ENCODE measurements at regions not wholly inside any gene's neighbourhood (a gene's known extent, or its start where the extent isn't known, plus 50 kb on each side); places are given as distances from the start of the nearest gene placed in this dataset.
"Not testable (repeated sequence)": the region's sequence is repeated elsewhere in the genome, so short reads cannot be mapped to it uniquely, and the experiment has no call there.

GRCh38 chr18:75844146-75844545 lies 416.6 kb upstream of the SMIM21 start:
- H3K4me3 ChIP-seq, result no peak overlapping the region
- H3K27me3 ChIP-seq, result no peaks in the 10 kb centered on the region
- no peaks in the 10 kb centered on the region for H3K9me3 ChIP-seq (replicated peaks)
- DNase-seq, result no peak
- H3K4me1 ChIP-seq, result no peaks in the 10 kb centered on the region
- H3K27ac ChIP-seq, result no peak overlapping the region
- H3K36me3 ChIP-seq, result no peaks in the 10 kb centered on the region

DNA sequence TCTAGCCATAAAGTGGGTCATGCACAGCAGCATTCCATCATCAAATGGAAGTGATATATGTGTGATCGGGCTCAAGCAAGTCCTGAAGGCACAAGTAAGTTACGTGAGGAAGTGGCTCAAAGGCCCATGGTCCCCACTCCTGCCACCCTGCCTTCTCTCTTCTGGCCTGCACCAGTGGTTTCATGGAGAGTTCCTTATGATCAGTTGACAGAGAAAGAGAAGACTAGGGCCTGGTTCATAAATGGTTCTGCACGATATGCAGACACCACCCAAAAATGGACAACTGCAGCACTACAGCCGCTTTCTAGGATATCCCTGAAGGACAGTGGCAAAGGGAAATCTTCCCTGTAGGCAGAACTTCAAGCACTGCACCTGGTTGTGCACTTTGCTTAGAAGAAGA lies 412.6 kb upstream of the SMIM21 start:
- Histone ChIP-seq H3K27ac (no peak overlapping the region), H3K36me3 (no peaks in the 10 kb centered on the region), H3K4me3 (no peak overlapping the region), H3K4me1 (no peaks in the 10 kb centered on the region), H3K9me3 (replicated peaks) (no peaks in the 10 kb centered on the region), H3K27me3 (no peaks in the 10 kb centered on the region)
- no peak for DNase-seq

- H3K27ac ChIP-seq; H3K4me1 ChIP-seq; H3K36me3 ChIP-seq; H3K4me3 ChIP-seq; H3K9me3 ChIP-seq (replicated peaks); DNase-seq; H3K27me3 ChIP-seq: not testable (repeated sequence)
Measured at GRCh38 chr18:75839686-75840085, 412.2 kb upstream of the SMIM21 start.

- Histone ChIP-seq H3K4me1 (no peaks in the 10 kb centered on the region), H3K27ac (no peak overlapping the region), H3K36me3 (no peaks in the 10 kb centered on the region), H3K27me3 (no peaks in the 10 kb centered on the region), H3K9me3 (replicated peaks) (no peaks in the 10 kb centered on the region), H3K4me3 (no peak overlapping the region)
- DNase-seq, result no peak
Measured at GRCh38 chr18:75839041-75839440, 411.5 kb upstream of the SMIM21 start.

- H3K27ac ChIP-seq, result no peak overlapping the region
- H3K4me1 ChIP-seq, result no peaks in the 10 kb centered on the region
Measured at GRCh38 chr18:75837316-75837715, 409.8 kb upstream of the SMIM21 start.

DNA sequence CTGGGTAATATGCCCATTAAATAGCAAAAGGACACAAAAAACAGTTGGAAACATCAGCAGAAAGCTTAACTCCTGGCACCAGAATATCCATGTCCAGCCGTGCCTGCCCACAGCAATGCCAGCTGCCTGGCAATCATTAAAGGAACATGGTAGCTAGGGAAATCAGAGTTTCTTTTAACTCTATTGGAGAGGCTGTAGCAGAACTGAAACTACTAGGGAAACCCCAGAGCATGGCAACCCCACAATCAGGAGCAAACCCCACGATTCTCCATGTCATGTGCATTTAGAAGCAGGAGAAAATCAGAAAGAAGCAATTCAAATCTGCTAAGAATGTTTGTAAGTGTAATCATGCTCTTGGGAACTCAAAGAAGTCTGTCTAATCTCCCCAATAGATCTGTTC lies 409.0 kb upstream of the SMIM21 start:
- Histone ChIP-seq H3K4me3 (no peak overlapping the region), H3K27ac (no peak overlapping the region), H3K4me1 (no peaks in the 10 kb centered on the region), H3K9me3 (replicated peaks) (no peaks in the 10 kb centered on the region), H3K36me3 (no peaks in the 10 kb centered on the region), H3K27me3 (no peaks in the 10 kb centered on the region)
- no peak for DNase-seq

More at GRCh38 chr18:75837316-75837715, 409.8 kb upstream of the SMIM21 start:
- no peaks in the 10 kb centered on the region for H3K9me3 ChIP-seq (replicated peaks)
- no peak for DNase-seq
- no peaks in the 10 kb centered on the region for H3K36me3 ChIP-seq
- no peaks in the 10 kb centered on the region for H3K27me3 ChIP-seq
- H3K4me3 ChIP-seq, result no peak overlapping the region

DNA sequence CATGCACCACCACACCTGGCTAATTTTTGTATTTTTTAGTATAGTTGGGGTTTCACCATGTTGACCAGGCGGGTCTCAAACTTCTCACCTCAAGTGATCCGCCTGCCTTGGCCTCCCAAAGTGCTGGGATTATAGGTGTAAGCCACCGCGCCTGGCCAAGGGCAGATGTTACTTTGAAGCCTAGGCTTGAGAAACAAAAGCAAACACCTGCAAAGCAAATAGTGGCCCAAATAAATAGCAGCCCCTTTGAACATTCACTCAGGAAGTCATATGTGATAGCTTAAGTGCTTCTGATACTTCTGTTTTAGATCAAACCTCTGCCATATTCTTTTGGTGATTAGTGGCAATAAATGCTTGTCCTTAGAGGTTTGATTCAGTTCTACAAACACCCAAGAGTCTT lies 404.5 kb upstream of the SMIM21 start:
- Histone ChIP-seq H3K27ac (no peak overlapping the region), H3K36me3 (no peaks in the 10 kb centered on the region), H3K9me3 (replicated peaks) (no peaks in the 10 kb centered on the region), H3K4me3 (no peak overlapping the region), H3K27me3 (no peaks in the 10 kb centered on the region), H3K4me1 (no peaks in the 10 kb centered on the region)
- no peak for DNase-seq

DNA sequence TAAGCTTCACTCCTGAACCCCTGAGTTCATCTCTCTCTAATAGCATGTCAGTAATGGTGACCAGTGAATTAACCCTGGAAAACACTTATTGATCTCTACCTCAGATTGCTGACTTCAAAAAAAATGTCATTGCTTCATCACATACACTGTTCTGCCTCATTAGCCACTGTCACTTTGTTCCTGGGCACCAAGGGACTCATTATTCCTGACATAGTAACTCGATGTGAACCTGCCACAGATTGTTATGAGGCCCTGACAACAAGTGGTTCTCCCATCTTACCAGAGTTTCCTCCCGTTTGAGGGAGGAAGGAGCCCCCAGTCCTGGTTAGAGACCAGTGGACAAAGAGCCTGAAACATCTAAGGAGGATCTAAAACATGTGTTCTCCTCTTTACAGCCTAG lies 403.3 kb upstream of the SMIM21 start:
- no peaks in the 10 kb centered on the region for H3K4me1 ChIP-seq
- H3K27me3 ChIP-seq, result no peaks in the 10 kb centered on the region
- no peaks in the 10 kb centered on the region for H3K36me3 ChIP-seq
- H3K9me3 ChIP-seq (replicated peaks), result no peaks in the 10 kb centered on the region
- H3K4me3 ChIP-seq, result no peak overlapping the region
- DNase-seq, result no peak
- no peak overlapping the region for H3K27ac ChIP-seq

GRCh38 chr18:75829091-75829490 lies 401.6 kb upstream of the SMIM21 start:
- H3K27ac ChIP-seq, result no peak overlapping the region
- H3K9me3 ChIP-seq (replicated peaks), result no peaks in the 10 kb centered on the region
- H3K27me3 ChIP-seq, result no peaks in the 10 kb centered on the region
- H3K4me1 ChIP-seq, result no peaks in the 10 kb centered on the region
- DNase-seq, result no peak
- H3K36me3 ChIP-seq, result no peaks in the 10 kb centered on the region
- H3K4me3 ChIP-seq, result no peak overlapping the region

- no peak for DNase-seq
- Histone ChIP-seq H3K36me3 (no peaks in the 10 kb centered on the region), H3K27ac (no peak overlapping the region), H3K4me3 (no peak overlapping the region), H3K27me3 (no peaks in the 10 kb centered on the region), H3K9me3 (replicated peaks) (no peaks in the 10 kb centered on the region), H3K4me1 (no peaks in the 10 kb centered on the region)
Measured at GRCh38 chr18:75828379-75828778, 400.9 kb upstream of the SMIM21 start.

- no peaks in the 10 kb centered on the region for H3K27me3 ChIP-seq
- no peak for DNase-seq
- H3K4me3 ChIP-seq, result no peak overlapping the region
- H3K9me3 ChIP-seq (replicated peaks), result no peaks in the 10 kb centered on the region
- no peak overlapping the region for H3K27ac ChIP-seq
- H3K36me3 ChIP-seq, result no peaks in the 10 kb centered on the region
- H3K4me1 ChIP-seq, result no peaks in the 10 kb centered on the region
Measured at GRCh38 chr18:75827751-75828287, 400.3 kb upstream of the SMIM21 start.

GRCh38 chr18:75824661-75825060 lies 397.2 kb upstream of the SMIM21 start:
- H3K36me3 ChIP-seq, result no peaks in the 10 kb centered on the region
- DNase-seq, result no peak
- no peaks in the 10 kb centered on the region for H3K4me1 ChIP-seq
- H3K27ac ChIP-seq, result no peak overlapping the region
- no peaks in the 10 kb centered on the region for H3K27me3 ChIP-seq
- H3K4me3 ChIP-seq, result no peak overlapping the region
- H3K9me3 ChIP-seq (replicated peaks), result no peaks in the 10 kb centered on the region

DNA sequence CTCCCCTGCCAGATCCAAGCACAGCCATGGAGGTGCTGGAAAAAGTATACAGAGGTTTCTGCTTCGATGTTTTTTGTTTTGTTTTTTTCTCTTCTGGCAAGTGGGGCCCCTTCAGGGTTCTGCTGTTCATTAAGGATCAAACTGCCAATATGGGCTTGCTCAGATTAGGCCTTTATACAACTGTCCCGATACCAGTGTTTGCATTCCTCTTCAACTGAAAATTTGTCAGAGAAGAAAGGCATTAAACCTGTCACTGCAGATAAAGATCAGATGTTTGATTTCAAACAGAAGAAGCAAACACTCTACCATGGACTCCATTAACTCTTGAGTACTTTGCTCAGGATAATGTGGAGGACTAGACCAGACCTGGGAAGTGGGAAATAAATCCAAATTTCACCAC lies 396.0 kb upstream of the SMIM21 start:
- Histone ChIP-seq H3K36me3 (no peaks in the 10 kb centered on the region), H3K9me3 (replicated peaks) (no peaks in the 10 kb centered on the region), H3K27me3 (no peaks in the 10 kb centered on the region), H3K4me3 (no peak overlapping the region), H3K27ac (no peak overlapping the region), H3K4me1 (no peaks in the 10 kb centered on the region)
- DNase-seq, result no peak

DNA sequence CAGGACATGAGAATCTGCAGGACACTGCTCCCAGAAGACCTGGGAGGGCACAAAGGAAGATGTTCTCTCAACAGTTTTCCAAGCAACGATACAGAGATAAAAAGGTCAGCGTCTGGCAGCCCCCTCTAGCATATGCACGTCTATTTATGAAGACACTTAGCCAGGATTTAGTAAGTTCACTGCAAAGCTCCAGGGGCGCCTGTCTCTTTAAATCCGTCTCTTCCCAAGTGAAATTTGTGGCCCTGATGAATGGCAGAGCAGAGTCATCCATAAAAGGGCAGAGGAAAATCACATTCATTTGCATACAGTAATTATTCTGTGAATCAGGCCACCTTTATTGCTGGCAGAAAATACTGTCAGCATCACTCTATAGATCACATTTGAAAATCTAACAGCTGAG lies 390.9 kb upstream of the SMIM21 start:
- no peaks in the 10 kb centered on the region for H3K36me3 ChIP-seq
- no peak overlapping the region for H3K27ac ChIP-seq
- H3K4me1 ChIP-seq, result no peaks in the 10 kb centered on the region
- H3K4me3 ChIP-seq, result no peak overlapping the region
- H3K9me3 ChIP-seq (replicated peaks), result no peaks in the 10 kb centered on the region
- DNase-seq, result no peak
- no peaks in the 10 kb centered on the region for H3K27me3 ChIP-seq

DNA sequence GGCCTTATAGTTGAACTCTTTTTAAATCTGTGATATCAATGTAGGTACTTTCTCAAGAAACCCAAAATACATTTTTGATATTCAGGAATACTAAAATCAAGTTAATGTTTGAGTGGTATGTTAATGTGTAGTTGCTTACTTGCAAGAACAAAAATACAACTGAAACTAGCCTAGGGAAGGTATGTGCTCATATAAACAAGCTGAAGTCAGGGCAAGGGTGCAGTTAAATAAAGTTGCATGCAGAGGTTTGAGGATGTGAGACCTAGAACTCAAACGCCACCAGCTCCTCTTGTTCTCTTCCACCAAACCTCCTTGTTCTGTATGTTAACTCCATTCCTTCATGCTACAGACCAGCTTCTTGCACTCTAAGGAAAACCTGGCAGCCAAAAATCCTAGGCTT lies 388.3 kb upstream of the SMIM21 start:
- H3K27me3 ChIP-seq, result no peaks in the 10 kb centered on the region
- H3K9me3 ChIP-seq (replicated peaks), result no peaks in the 10 kb centered on the region
- H3K4me1 ChIP-seq, result peaks cover 2% of the 10 kb centered on the region
- H3K27ac ChIP-seq, result no peak overlapping the region
- no peaks in the 10 kb centered on the region for H3K36me3 ChIP-seq
- no peak for DNase-seq
- no peak overlapping the region for H3K4me3 ChIP-seq

- Histone ChIP-seq H3K9me3 (replicated peaks) (no peaks in the 10 kb centered on the region), H3K36me3 (no peaks in the 10 kb centered on the region), H3K27ac (no peak overlapping the region), H3K4me3 (no peak overlapping the region), H3K4me1 (peaks cover 3% of the 10 kb centered on the region), H3K27me3 (no peaks in the 10 kb centered on the region)
- no peak for DNase-seq
Measured at GRCh38 chr18:75812761-75813160, 385.3 kb upstream of the SMIM21 start.

Data from SJCRH30 (cell line).